ENCODE measurements at regions not wholly inside any gene's neighbourhood (a gene's known extent, or its start where the extent isn't known, plus 50 kb on each side); places are given as distances from the start of the nearest gene placed in this dataset.

DNA sequence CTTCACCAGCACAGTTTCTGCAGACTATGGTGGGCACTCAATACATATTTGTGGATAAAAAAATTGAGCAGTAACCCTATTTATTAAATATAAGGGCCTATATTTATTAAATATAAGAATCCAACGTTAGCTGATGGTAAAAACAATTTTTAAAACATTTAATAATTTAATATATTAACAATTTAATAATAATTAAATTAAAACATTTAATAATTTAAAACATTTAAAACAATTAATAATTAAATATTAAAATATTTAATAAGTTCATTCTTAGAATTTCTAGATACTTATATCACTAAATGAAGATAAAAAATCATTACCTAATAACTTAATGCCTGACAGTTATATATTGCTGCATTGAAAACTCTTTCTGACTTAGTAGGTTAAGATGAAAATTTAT, 880.2 kb upstream of the EPHA6 start:
- Histone ChIP-seq H2BK15ac (ENCODE audit: low read depth, poor library complexity, severe bottlenecking) (no peak overlapping the region), H3K4me1 (ENCODE audit: control insufficient read depth, insufficient read depth, low read depth, low read length) (no peaks in the 10 kb centered on the region), H4K91ac (ENCODE audit: low read length) (no peak overlapping the region), H3K4me3 (ENCODE audit: insufficient read depth in 1 of 2, low read depth in 1 of 2, low read length in 2 of 2) (no peak overlapping the region), H3K9me3 (ENCODE audit: control insufficient read depth, low read length) (no peaks in the 10 kb centered on the region), H2BK120ac (ENCODE audit: low read depth, low read length) (no peak overlapping the region), H3K4me2 (ENCODE audit: low read length, poor library complexity, severe bottlenecking) (no peak overlapping the region), H3K14ac (ENCODE audit: low read length in 2 of 2) (no peak overlapping the region), H3K27me3 (ENCODE audit: control insufficient read depth in 1 of 2, insufficient read depth in 1 of 2, low read length in 2 of 2) (no peaks in the 10 kb centered on the region), H2BK12ac (ENCODE audit: low read length in 2 of 2) (no peak overlapping the region), H3K23ac (ENCODE audit: low read length in 2 of 2) (no peak overlapping the region), H3K79me1 (replicated peaks; ENCODE audit: low read length, poor library complexity, severe bottlenecking) (no peaks in the 10 kb centered on the region), H3K9ac (ENCODE audit: low read length) (no peak overlapping the region), H3K36me3 (ENCODE audit: control insufficient read depth in 1 of 2, insufficient read depth in 2 of 2, low read depth in 1 of 2, low read length in 2 of 2) (no peaks in the 10 kb centered on the region), H3K27ac (ENCODE audit: low read length, poor library complexity, severe bottlenecking) (no peak overlapping the region), H2AFZ (ENCODE audit: low read depth, low read length) (no peak overlapping the region), H3K18ac (ENCODE audit: low read depth in 1 of 2, low read length in 2 of 2) (no peak overlapping the region), H2BK5ac (ENCODE audit: low read depth, low read length, poor library complexity, severe bottlenecking) (no peak overlapping the region), H2AK5ac (ENCODE audit: low read length, severe bottlenecking) (no peak overlapping the region), H3K4ac (ENCODE audit: low read depth in 1 of 2, low read length in 2 of 2) (no peak overlapping the region), H4K8ac (ENCODE audit: low read length) (no peak overlapping the region)
- DNase-seq = no peak
- no CpG with 5 or more reads among the region's 1 CpG for WGBS

DNA sequence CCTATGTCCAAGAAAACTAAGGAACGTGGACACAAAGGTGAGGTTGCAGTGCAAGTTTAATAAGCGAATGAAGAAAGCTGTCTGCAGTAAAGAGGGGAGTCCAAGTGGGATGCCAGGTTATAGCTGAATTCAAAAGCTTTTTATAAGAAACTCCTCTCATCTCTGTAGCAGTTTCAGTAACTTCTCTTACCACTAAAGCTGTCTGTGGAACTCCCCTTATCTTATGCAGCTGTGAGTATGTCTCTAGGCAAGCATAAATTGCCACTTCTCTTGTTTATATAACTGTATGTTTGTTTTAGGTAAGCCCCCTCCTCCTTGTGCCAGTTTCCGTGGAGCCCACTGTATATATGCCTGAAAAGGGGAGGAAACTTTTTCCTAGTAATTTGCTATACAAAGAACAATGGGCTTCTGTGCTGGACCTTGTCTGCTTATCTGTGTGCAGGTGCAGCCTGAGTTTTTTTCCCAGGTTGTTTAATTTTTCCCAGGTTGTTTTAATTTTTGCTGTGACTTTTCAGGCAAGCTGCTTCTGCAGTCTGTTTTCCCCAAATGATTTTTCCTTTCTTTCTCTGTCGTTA, 875.1 kb upstream of the EPHA6 start:
- Histone ChIP-seq H3K14ac (ENCODE audit: low read length in 2 of 2) (no peak overlapping the region), H2BK5ac (ENCODE audit: low read depth, low read length, poor library complexity, severe bottlenecking) (no peak overlapping the region), H3K79me1 (replicated peaks; ENCODE audit: low read length, poor library complexity, severe bottlenecking) (no peaks in the 10 kb centered on the region), H3K4ac (ENCODE audit: low read depth in 1 of 2, low read length in 2 of 2) (no peak overlapping the region), H4K91ac (ENCODE audit: low read length) (no peak overlapping the region), H4K8ac (ENCODE audit: low read length) (no peak overlapping the region), H3K4me3 (ENCODE audit: insufficient read depth in 1 of 2, low read depth in 1 of 2, low read length in 2 of 2) (no peak overlapping the region), H3K27me3 (ENCODE audit: control insufficient read depth in 1 of 2, insufficient read depth in 1 of 2, low read length in 2 of 2) (no peaks in the 10 kb centered on the region), H2AFZ (ENCODE audit: low read depth, low read length) (no peak overlapping the region), H3K4me1 (ENCODE audit: control insufficient read depth, insufficient read depth, low read depth, low read length) (no peaks in the 10 kb centered on the region), H2BK120ac (ENCODE audit: low read depth, low read length) (no peak overlapping the region), H3K36me3 (ENCODE audit: control insufficient read depth in 1 of 2, insufficient read depth in 2 of 2, low read depth in 1 of 2, low read length in 2 of 2) (no peaks in the 10 kb centered on the region), H2BK12ac (ENCODE audit: low read length in 2 of 2) (no peak overlapping the region), H3K23ac (ENCODE audit: low read length in 2 of 2) (no peak overlapping the region), H2AK5ac (ENCODE audit: low read length, severe bottlenecking) (no peak overlapping the region), H2BK15ac (ENCODE audit: low read depth, poor library complexity, severe bottlenecking) (no peak overlapping the region), H3K27ac (ENCODE audit: low read length, poor library complexity, severe bottlenecking) (no peak overlapping the region), H3K4me2 (ENCODE audit: low read length, poor library complexity, severe bottlenecking) (no peak overlapping the region), H3K18ac (ENCODE audit: low read depth in 1 of 2, low read length in 2 of 2) (no peak overlapping the region), H3K9ac (ENCODE audit: low read length) (no peak overlapping the region), H3K9me3 (ENCODE audit: control insufficient read depth, low read length) (peaks cover 8% of the 10 kb centered on the region)
- DNase-seq = peak; percentile 12
- 90% methylated on average over 2 of the region's 4 CpGs for WGBS

- no peak overlapping the region for H3K4me3 ChIP-seq (ENCODE audit: insufficient read depth in 1 of 2, low read depth in 1 of 2, low read length in 2 of 2)
- H3K4me1 ChIP-seq (ENCODE audit: control insufficient read depth, insufficient read depth, low read depth, low read length) = no peaks in the 10 kb centered on the region
- no peak overlapping the region for H4K91ac ChIP-seq (ENCODE audit: low read length)
- no peak overlapping the region for H2AFZ ChIP-seq (ENCODE audit: low read depth, low read length)
- H3K9ac ChIP-seq (ENCODE audit: low read length) = no peak overlapping the region
- no peak overlapping the region for H3K27ac ChIP-seq (ENCODE audit: low read length, poor library complexity, severe bottlenecking)
- H2BK5ac ChIP-seq (ENCODE audit: low read depth, low read length, poor library complexity, severe bottlenecking) = no peak overlapping the region
- H3K18ac ChIP-seq (ENCODE audit: low read depth in 1 of 2, low read length in 2 of 2) = no peak overlapping the region
- no peak overlapping the region for H4K8ac ChIP-seq (ENCODE audit: low read length)
- no peak overlapping the region for H3K14ac ChIP-seq (ENCODE audit: low read length in 2 of 2)
- no peak overlapping the region for H3K23ac ChIP-seq (ENCODE audit: low read length in 2 of 2)
- no peak overlapping the region for H2BK120ac ChIP-seq (ENCODE audit: low read depth, low read length)
- no peaks in the 10 kb centered on the region for H3K79me1 ChIP-seq (replicated peaks; ENCODE audit: low read length, poor library complexity, severe bottlenecking)
- no peak overlapping the region for H2BK15ac ChIP-seq (ENCODE audit: low read depth, poor library complexity, severe bottlenecking)
- DNase-seq = no peak
- H3K36me3 ChIP-seq (ENCODE audit: control insufficient read depth in 1 of 2, insufficient read depth in 2 of 2, low read depth in 1 of 2, low read length in 2 of 2) = no peaks in the 10 kb centered on the region
- H2AK5ac ChIP-seq (ENCODE audit: low read length, severe bottlenecking) = no peak overlapping the region
- 100% methylated on average over 1 of the region's 2 CpGs for WGBS
- no peaks in the 10 kb centered on the region for H3K27me3 ChIP-seq (ENCODE audit: control insufficient read depth in 1 of 2, insufficient read depth in 1 of 2, low read length in 2 of 2)
- H3K9me3 ChIP-seq (ENCODE audit: control insufficient read depth, low read length) = no peaks in the 10 kb centered on the region
- no peak overlapping the region for H3K4me2 ChIP-seq (ENCODE audit: low read length, poor library complexity, severe bottlenecking)
- no peak overlapping the region for H2BK12ac ChIP-seq (ENCODE audit: low read length in 2 of 2)
- no peak overlapping the region for H3K4ac ChIP-seq (ENCODE audit: low read depth in 1 of 2, low read length in 2 of 2)
Observed at GRCh38 chr3:95965704-95966336, 848.6 kb upstream of the EPHA6 start.

DNA sequence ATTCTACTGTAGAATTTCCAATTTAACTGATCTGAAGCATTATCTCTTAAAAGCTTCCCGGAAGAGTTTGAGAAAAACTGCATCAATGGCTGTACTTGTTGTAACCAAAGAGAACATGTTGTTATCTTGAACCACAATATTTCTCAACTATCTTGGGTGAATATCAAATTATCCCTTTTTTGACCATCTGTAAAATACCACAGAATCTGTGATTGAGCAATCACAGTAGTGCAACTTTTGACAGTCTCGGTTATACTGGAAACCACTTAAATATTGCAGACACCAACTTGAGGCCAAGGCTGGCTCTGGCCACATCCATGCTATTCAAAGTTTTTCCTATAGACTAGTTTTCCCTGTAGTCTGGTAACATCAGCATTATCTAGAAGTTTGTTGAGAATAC, 842.8 kb upstream of the EPHA6 start:
- no peak overlapping the region for H2BK12ac ChIP-seq (ENCODE audit: low read length in 2 of 2)
- H3K4me3 ChIP-seq (ENCODE audit: insufficient read depth in 1 of 2, low read depth in 1 of 2, low read length in 2 of 2) = no peak overlapping the region
- no peak overlapping the region for H4K8ac ChIP-seq (ENCODE audit: low read length)
- H2AK5ac ChIP-seq (ENCODE audit: low read length, severe bottlenecking) = no peak overlapping the region
- no peak overlapping the region for H3K4me2 ChIP-seq (ENCODE audit: low read length, poor library complexity, severe bottlenecking)
- no peak overlapping the region for H3K27ac ChIP-seq (ENCODE audit: low read length, poor library complexity, severe bottlenecking)
- H3K14ac ChIP-seq (ENCODE audit: low read length in 2 of 2) = no peak overlapping the region
- H2BK5ac ChIP-seq (ENCODE audit: low read depth, low read length, poor library complexity, severe bottlenecking) = no peak overlapping the region
- no peak overlapping the region for H3K18ac ChIP-seq (ENCODE audit: low read depth in 1 of 2, low read length in 2 of 2)
- H3K4me1 ChIP-seq (ENCODE audit: control insufficient read depth, insufficient read depth, low read depth, low read length) = no peaks in the 10 kb centered on the region
- H3K27me3 ChIP-seq (ENCODE audit: control insufficient read depth in 1 of 2, insufficient read depth in 1 of 2, low read length in 2 of 2) = no peaks in the 10 kb centered on the region
- no peak overlapping the region for H2BK120ac ChIP-seq (ENCODE audit: low read depth, low read length)
- WGBS = 83% methylated on average over 2 of the region's 2 CpGs
- no peak overlapping the region for H3K4ac ChIP-seq (ENCODE audit: low read depth in 1 of 2, low read length in 2 of 2)
- H3K23ac ChIP-seq (ENCODE audit: low read length in 2 of 2) = no peak overlapping the region
- no peak overlapping the region for H4K91ac ChIP-seq (ENCODE audit: low read length)
- no peak overlapping the region for H3K9ac ChIP-seq (ENCODE audit: low read length)
- peak; percentile 22 for DNase-seq
- H3K9me3 ChIP-seq (ENCODE audit: control insufficient read depth, low read length) = no peaks in the 10 kb centered on the region
- no peak overlapping the region for H2BK15ac ChIP-seq (ENCODE audit: low read depth, poor library complexity, severe bottlenecking)
- H3K36me3 ChIP-seq (ENCODE audit: control insufficient read depth in 1 of 2, insufficient read depth in 2 of 2, low read depth in 1 of 2, low read length in 2 of 2) = no peaks in the 10 kb centered on the region
- no peak overlapping the region for H2AFZ ChIP-seq (ENCODE audit: low read depth, low read length)
- H3K79me1 ChIP-seq (replicated peaks; ENCODE audit: low read length, poor library complexity, severe bottlenecking) = no peaks in the 10 kb centered on the region
